ENCODE measurements at regions not wholly inside any gene's neighbourhood (a gene's known extent, or its start where the extent isn't known, plus 50 kb on each side); places are given as distances from the start of the nearest gene placed in this dataset.
"Not testable (repeated sequence)": the region's sequence is repeated elsewhere in the genome, so short reads cannot be mapped to it uniquely, and the experiment has no call there.

DNA sequence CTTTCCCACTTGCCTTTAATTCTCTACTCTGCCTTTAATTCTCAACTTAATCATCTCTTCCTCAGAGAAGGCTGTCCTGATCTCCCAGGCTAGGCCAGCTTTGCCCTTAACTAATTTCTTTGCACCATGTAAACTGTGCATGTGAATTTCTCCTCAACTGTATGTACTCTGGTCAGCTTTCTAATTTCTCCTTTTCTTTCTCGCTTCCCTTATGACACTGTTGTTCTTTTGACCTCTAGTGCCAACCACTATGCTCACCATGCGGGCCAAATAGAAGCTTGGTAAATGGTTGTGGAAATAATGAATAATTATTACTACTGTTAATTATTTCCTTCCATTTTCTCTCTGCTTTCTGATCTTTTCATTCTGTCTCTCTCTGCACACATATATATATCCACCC, 269.0 kb upstream of the CRBN start:
- TF ChIP-seq, protein P1, sequence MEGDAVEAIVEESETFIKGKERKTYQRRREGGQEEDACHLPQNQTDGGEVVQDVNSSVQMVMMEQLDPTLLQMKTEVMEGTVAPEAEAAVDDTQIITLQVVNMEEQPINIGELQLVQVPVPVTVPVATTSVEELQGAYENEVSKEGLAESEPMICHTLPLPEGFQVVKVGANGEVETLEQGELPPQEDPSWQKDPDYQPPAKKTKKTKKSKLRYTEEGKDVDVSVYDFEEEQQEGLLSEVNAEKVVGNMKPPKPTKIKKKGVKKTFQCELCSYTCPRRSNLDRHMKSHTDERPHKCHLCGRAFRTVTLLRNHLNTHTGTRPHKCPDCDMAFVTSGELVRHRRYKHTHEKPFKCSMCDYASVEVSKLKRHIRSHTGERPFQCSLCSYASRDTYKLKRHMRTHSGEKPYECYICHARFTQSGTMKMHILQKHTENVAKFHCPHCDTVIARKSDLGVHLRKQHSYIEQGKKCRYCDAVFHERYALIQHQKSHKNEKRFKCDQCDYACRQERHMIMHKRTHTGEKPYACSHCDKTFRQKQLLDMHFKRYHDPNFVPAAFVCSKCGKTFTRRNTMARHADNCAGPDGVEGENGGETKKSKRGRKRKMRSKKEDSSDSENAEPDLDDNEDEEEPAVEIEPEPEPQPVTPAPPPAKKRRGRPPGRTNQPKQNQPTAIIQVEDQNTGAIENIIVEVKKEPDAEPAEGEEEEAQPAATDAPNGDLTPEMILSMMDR (IDR thresholded peaks at IDR 0.05; ENCODE audit: extremely low read depth, insufficient read depth, missing control alignments) = no peak
- in situ Hi-C loops (cut with MboI; ENCODE audit: low pct_unique_long_range_greater_than_20kb, low sequenced_read_pairs, unreplicated experiment) = no loop called here
- DNase-seq (ENCODE audit: low spot score) = no peak

DNA sequence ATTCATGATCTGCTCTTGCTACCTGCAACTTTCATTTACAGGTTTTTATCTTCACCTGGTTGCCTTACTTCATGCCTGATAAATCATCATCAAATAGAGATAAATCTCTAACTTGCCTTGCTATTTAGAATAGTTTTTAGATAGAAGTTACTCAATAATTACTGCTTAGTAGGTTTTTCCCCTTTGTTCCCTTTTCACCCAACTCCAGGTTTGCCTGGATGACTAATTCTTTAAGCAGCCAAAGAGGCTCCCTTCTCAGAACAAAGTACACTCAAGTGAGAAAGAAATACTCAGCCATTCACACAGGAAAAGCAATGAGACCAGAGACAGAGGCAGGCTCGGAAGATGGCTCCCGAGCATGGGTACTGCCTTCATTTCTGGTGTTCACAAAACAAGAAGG, 268.1 kb upstream of the CRBN start:
- no peak for DNase-seq (ENCODE audit: low spot score)
- in situ Hi-C loops (cut with MboI; ENCODE audit: low pct_unique_long_range_greater_than_20kb, low sequenced_read_pairs, unreplicated experiment) = no loop called here
- TF ChIP-seq, protein P1 (IDR thresholded peaks at IDR 0.05; ENCODE audit: extremely low read depth, insufficient read depth, missing control alignments) = no peak

DNA sequence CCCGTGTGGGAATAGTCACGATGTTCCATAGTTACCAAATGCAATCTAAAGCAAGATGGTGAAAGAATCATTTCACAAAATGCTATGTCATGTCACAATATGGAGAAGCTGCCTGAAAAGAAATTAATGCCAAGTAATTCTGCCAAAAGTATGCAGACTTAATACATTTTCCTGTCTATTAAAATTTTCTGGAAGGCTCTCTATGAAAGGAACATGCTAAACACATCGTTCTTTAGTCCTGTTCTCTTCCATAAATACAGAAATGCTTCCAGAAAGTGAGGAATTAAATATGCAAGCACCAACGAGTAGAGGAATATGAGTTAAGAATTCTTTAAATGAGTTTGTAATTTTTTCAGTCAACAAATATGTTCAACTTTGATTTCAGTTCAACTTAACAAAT, 266.8 kb upstream of the CRBN start:
- TF ChIP-seq, protein P1 (IDR thresholded peaks at IDR 0.05; ENCODE audit: extremely low read depth, insufficient read depth, missing control alignments) = no peak
- no peak for DNase-seq (ENCODE audit: low spot score)
- in situ Hi-C loops (cut with MboI; ENCODE audit: low pct_unique_long_range_greater_than_20kb, low sequenced_read_pairs, unreplicated experiment) = no loop called here

DNA sequence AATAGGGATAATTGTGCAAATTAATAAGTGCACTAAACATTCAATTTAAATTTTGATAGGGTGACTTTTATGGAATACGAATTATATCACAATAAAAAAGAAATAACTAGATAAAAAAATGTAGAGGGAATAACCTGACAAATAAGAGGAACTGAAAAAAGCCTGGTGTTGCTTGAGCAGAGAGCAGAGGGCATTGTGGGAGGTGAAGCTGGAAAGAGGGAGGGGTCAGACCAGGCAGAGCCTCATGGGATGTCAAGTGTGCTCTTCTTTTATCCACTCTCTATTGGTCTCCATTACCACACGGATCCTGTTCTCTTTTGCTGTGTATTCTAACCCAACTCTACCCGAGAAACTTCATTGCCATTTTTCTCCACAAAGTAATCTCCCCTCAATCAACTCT, 264.0 kb upstream of the CRBN start:
- in situ Hi-C loops (cut with MboI; ENCODE audit: low pct_unique_long_range_greater_than_20kb, low sequenced_read_pairs, unreplicated experiment) = no loop called here
- TF ChIP-seq, protein P1 (IDR thresholded peaks at IDR 0.05; ENCODE audit: extremely low read depth, insufficient read depth, missing control alignments) = no peak
- no peak for DNase-seq (ENCODE audit: low spot score)

DNA sequence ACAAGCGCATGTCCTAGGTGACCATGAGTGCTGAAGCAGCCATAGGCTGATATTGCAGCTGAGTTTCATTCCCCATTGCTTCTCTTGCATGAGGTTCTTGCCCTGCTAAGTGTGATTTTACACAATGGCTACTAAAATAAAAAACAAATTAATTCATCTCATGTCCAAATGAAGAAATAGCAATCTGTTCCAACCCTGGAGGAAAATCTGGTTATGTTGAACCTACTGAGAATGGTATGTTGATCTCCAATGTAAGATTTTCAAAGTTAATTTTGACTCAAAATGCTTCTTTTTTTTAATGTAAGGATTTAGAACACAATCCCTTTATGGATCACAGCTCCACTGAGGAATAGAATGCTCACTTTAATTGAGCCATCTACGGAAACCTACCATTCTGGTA, 254.2 kb upstream of the CRBN start:
- DNase-seq (ENCODE audit: low spot score) = no peak
- in situ Hi-C loops (cut with MboI; ENCODE audit: low pct_unique_long_range_greater_than_20kb, low sequenced_read_pairs, unreplicated experiment) = no loop called here
- TF ChIP-seq, protein P1 (IDR thresholded peaks at IDR 0.05; ENCODE audit: extremely low read depth, insufficient read depth, missing control alignments) = no peak

DNA sequence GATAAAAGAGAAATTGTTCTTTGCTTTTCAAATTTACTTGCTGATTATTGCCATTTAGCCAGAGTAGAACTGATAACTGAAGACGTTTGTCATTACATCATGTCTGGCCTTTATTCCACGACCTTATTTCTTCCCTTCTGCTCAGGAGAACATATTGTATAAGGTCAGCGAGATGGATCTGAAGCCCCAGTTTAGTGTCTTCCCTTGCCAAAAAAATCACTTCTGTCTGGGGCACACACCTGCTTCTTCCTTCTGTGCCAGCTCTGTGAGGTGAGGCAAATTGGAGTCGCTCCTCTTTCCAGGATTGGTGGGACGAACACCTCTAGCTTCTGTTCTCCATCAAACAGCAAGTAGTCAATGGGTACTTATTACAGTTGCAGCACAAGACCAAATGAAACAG, 250.3 kb upstream of the CRBN start:
- no peak for DNase-seq (ENCODE audit: low spot score)
- TF ChIP-seq, protein P1 (IDR thresholded peaks at IDR 0.05; ENCODE audit: extremely low read depth, insufficient read depth, missing control alignments) = no peak
- in situ Hi-C loops (cut with MboI; ENCODE audit: low pct_unique_long_range_greater_than_20kb, low sequenced_read_pairs, unreplicated experiment) = no loop called here

DNA sequence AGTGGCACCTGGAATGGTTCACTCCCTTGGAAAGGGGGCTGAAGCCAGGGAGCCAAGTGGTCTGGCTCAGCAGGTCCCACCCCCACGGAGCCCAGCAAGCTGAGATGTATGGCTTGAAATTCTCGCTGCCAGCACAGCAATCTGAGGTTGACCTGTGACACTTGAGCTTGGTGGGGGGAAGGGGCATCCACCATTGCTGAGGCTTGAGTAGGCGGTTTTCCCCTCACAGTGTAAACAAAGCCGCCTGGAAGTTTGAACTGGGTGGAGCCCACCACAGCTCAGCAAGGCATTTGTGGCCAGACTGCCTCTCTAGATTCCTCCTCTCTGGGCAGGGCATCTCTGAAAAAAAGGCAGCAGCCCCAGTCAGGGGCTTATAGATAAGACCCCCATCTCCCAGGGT, 228.2 kb upstream of the CRBN start:
- DNase-seq (ENCODE audit: low spot score); in situ Hi-C loops (cut with MboI; ENCODE audit: low pct_unique_long_range_greater_than_20kb, low sequenced_read_pairs, unreplicated experiment): not testable (repeated sequence)

Data from GM13977 (cell line).